ENCODE measurements at regions not wholly inside any gene's neighbourhood (a gene's known extent, or its start where the extent isn't known, plus 50 kb on each side); places are given as distances from the start of the nearest gene placed in this dataset.

- no peak for DNase-seq (ENCODE audit: low read depth, low spot score)
Measured at GRCh38 chr6:166751051-166751595, 124.1 kb upstream of the RPS6KA2 start.

- no peak for DNase-seq (ENCODE audit: low read depth, low spot score)
Measured at GRCh38 chr6:166750108-166750793, 123.2 kb upstream of the RPS6KA2 start.

GRCh38 chr6:166749666-166750065 is 122.6 kb upstream of the RPS6KA2 start:
- no peak for DNase-seq (ENCODE audit: low read depth, low spot score)

GRCh38 chr6:166747644-166748595 is 120.9 kb upstream of the RPS6KA2 start:
- no peak for DNase-seq (ENCODE audit: low read depth, low spot score)

GRCh38 chr6:166745801-166746668 is 119.0 kb upstream of the RPS6KA2 start:
- DNase-seq (ENCODE audit: low read depth, low spot score) = no peak

GRCh38 chr6:166744223-166745134 is 117.4 kb upstream of the RPS6KA2 start:
- no peak for DNase-seq (ENCODE audit: low read depth, low spot score)

GRCh38 chr6:166743406-166744222 is 116.6 kb upstream of the RPS6KA2 start:
- DNase-seq (ENCODE audit: low read depth, low spot score) = no peak

GRCh38 chr6:166742981-166743380 is 115.9 kb upstream of the RPS6KA2 start:
- no peak for DNase-seq (ENCODE audit: low read depth, low spot score)

GRCh38 chr6:166739976-166740318 is 112.9 kb upstream of the RPS6KA2 start:
- no peak for DNase-seq (ENCODE audit: low read depth, low spot score)

- no peak for DNase-seq (ENCODE audit: low read depth, low spot score)
Measured at GRCh38 chr6:166739117-166739975, 112.3 kb upstream of the RPS6KA2 start.

- DNase-seq (ENCODE audit: low read depth, low spot score) = no peak
Measured at GRCh38 chr6:166738386-166739116, 111.5 kb upstream of the RPS6KA2 start.

- DNase-seq (ENCODE audit: low read depth, low spot score) = no peak
Measured at GRCh38 chr6:166737261-166737660, 110.2 kb upstream of the RPS6KA2 start.

- DNase-seq (ENCODE audit: low read depth, low spot score) = no peak
Measured at GRCh38 chr6:166736634-166737033, 109.6 kb upstream of the RPS6KA2 start.

GRCh38 chr6:166733900-166734299 is 106.8 kb upstream of the RPS6KA2 start:
- DNase-seq (ENCODE audit: low read depth, low spot score) = no peak

GRCh38 chr6:166729658-166730057 is 102.6 kb upstream of the RPS6KA2 start:
- DNase-seq (ENCODE audit: low read depth, low spot score) = no peak

GRCh38 chr6:166728884-166729530 is 102.0 kb upstream of the RPS6KA2 start:
- no peak for DNase-seq (ENCODE audit: low read depth, low spot score)

GRCh38 chr6:166726201-166726600 is 99.2 kb upstream of the RPS6KA2 start:
- no peak for DNase-seq (ENCODE audit: low read depth, low spot score)

GRCh38 chr6:166725571-166725970 is 98.5 kb upstream of the RPS6KA2 start:
- no peak for DNase-seq (ENCODE audit: low read depth, low spot score)
